GM23248 (cell line): ENCODE measurements at regions not wholly inside any gene's neighbourhood (a gene's known extent, or its start where the extent isn't known, plus 50 kb on each side); places are given as distances from the start of the nearest gene placed in this dataset.

ENCODE experiments used
- DNase-seq: peaks from one replicate; pipeline ENCODE4 v3.0.0-alpha.2; 2015
- H2AFZ ChIP-seq: fragments of 200-600 bp; sonication (generic); 2 replicates; pipeline ENCODE4 v1.6.1; 2016; ENCODE audit warnings: antibody characterized with exemption
- H3F3A ChIP-seq: fragments of 200-600 bp; sonication (generic); 2 replicates; pipeline ENCODE4 v1.6.1; 2016; ENCODE audit warnings: mild to moderate bottlenecking, antibody characterized with exemption, mixed run types; ENCODE audit not compliant: insufficient read depth
- H3K27ac ChIP-seq: fragments of 200-600 bp; sonication (generic); 2 replicates; pipeline ENCODE4 v1.5.1; 2016; ENCODE audit warnings: mild to moderate bottlenecking
- H3K27me3 ChIP-seq: fragments of 200-600 bp; sonication (generic); replicated peaks from 2 replicates; pipeline ENCODE4 v1.6.1; 2016; ENCODE audit warnings: mild to moderate bottlenecking; ENCODE audit not compliant: insufficient read depth
- H3K36me3 ChIP-seq: fragments of 200-600 bp; sonication (generic); 2 replicates; pipeline ENCODE4 v1.6.1; 2016; ENCODE audit warnings: low read depth, mild to moderate bottlenecking
- H3K4me1 ChIP-seq: fragments of 200-600 bp; sonication (generic); 2 replicates; pipeline ENCODE4 v1.6.1; 2016; ENCODE audit warnings: mild to moderate bottlenecking; ENCODE audit not compliant: insufficient read depth
- H3K4me2 ChIP-seq: fragments of 200-600 bp; sonication (generic); one replicate; pipeline ENCODE4 v1.6.1; 2016; ENCODE audit warnings: mild to moderate bottlenecking; ENCODE audit not compliant: unreplicated experiment
- H3K4me3 ChIP-seq: fragments of 200-600 bp; sonication (generic); 2 replicates; pipeline ENCODE4 v1.5.1; 2016; ENCODE audit warnings: mild to moderate bottlenecking
- H3K79me2 ChIP-seq: fragments of 200-600 bp; sonication (generic); 2 replicates; pipeline ENCODE4 v1.6.1; 2016; ENCODE audit warnings: mild to moderate bottlenecking; ENCODE audit not compliant: insufficient read depth
- H3K9ac ChIP-seq: fragments of 200-600 bp; sonication (generic); 2 replicates; pipeline ENCODE4 v1.6.1; 2016; ENCODE audit warnings: mild to moderate bottlenecking
- H3K9me2 ChIP-seq: fragments of 200-600 bp; sonication (generic); 2 replicates; pipeline ENCODE4 v1.6.1; 2016; ENCODE audit warnings: mixed run types, mild to moderate bottlenecking, moderate library complexity; ENCODE audit not compliant: insufficient read depth
- H3K9me3 ChIP-seq: fragments of 200-600 bp; sonication (generic); one replicate; pipeline ENCODE4 v1.6.1; 2017; ENCODE audit warnings: low read depth
- H4K20me1 ChIP-seq: fragments of 200-600 bp; sonication (generic); 2 replicates; pipeline ENCODE4 v1.6.0; 2016; ENCODE audit not compliant: insufficient read depth
- EZH2 ChIP-seq: fragments of 200-600 bp; sonication (generic); IDR thresholded peaks from 2 replicates; pipeline ENCODE4 v1.6.1; 2018; ENCODE audit warnings: antibody characterized with exemption, mild to moderate bottlenecking; ENCODE audit not compliant: insufficient read depth, poor library complexity, severe bottlenecking
- EZH2phosphoT487 ChIP-seq: fragments of 200-600 bp; sonication (generic); IDR thresholded peaks from 2 replicates; pipeline ENCODE4 v1.6.1; 2018; ENCODE audit warnings: antibody characterized with exemption, moderate library complexity, mild to moderate bottlenecking, low read depth; ENCODE audit not compliant: insufficient read depth
- WGBS, 2 experiments: methylation state at CpG; one replicate each; pipeline ENCODE4 v1.1.6; 2015 to 2017; ENCODE audit warnings: low lambda C conversion rate in 2 of 2, low coverage in 1 of 2; ENCODE audit errors: missing lambda C conversion rate in 2 of 2; 5-methylcytosine and 5-hydroxymethylcytosine counted together
- in situ Hi-C: fragments of 300-500 bp; cut with MboI; formaldehyde crosslinking; loops from 2 replicates; pipeline ENCODE4 v1.15.0; 2020

DNA sequence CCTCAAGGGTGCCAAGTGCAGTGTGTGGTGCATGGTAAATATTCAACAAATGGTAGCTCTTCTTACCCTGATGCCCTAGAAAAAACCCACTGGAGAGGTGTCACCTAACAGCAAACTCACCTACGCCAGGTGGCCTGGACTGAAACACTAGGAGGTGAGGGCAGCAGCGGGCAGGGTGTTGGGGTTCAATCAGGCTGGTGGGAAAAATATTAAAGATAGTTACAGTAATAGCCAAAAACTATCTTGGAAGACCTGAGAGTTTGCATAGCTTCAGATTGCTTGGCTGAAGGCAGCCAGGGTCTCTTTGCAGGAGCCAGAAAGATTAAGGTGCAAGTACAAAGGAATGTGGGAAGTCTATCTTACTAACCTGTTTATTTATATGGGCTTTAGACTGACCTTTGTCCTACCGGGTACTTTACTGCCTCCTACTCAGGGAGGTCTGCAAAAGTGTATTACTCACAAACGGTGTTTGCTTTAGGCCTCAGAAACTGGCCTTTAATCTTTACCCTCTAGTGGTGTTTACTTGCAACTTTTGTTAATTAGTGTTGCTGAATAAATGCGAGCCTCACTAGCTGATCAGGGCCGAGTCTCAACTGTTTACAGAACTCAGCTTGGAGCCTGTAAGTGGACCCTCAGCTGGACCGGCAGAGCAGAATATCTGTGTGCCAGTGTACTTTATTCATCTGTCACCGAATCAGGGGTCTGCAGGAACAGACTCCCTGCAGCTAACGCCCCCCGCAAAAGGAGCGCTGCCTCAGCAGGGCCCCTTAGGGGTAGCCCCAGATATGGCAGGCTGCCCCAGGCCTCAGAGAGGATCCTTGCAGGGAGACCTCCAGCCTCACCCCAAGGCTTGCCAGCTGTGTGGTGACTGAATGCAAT lies 63.9 kb downstream of the SYF2 start:
- 70 to 73% methylated on average over 11 of the region's 11 CpGs for WGBS, 2 experiments
- Histone ChIP-seq H3K9ac (no peak overlapping the region), H3K27ac (no peak overlapping the region), H3F3A (no peaks in the 10 kb centered on the region), H2AFZ (no peak overlapping the region), H3K27me3 (no peaks in the 10 kb centered on the region; the same call in 1 of the 2 replicates), H4K20me1 (no peaks in the 10 kb centered on the region), H3K79me2 (no peaks in the 10 kb centered on the region), H3K36me3 (no peaks in the 10 kb centered on the region), H3K4me2 (no peak overlapping the region), H3K9me2 (no peaks in the 10 kb centered on the region), H3K9me3 (no peaks in the 10 kb centered on the region), H3K4me3 (no peak overlapping the region), H3K4me1 (no peaks in the 10 kb centered on the region)
- TF ChIP-seq EZH2 (no peak), EZH2phosphoT487 (no peak)
- in situ Hi-C loops: no loop called here
- no peak for DNase-seq

DNA sequence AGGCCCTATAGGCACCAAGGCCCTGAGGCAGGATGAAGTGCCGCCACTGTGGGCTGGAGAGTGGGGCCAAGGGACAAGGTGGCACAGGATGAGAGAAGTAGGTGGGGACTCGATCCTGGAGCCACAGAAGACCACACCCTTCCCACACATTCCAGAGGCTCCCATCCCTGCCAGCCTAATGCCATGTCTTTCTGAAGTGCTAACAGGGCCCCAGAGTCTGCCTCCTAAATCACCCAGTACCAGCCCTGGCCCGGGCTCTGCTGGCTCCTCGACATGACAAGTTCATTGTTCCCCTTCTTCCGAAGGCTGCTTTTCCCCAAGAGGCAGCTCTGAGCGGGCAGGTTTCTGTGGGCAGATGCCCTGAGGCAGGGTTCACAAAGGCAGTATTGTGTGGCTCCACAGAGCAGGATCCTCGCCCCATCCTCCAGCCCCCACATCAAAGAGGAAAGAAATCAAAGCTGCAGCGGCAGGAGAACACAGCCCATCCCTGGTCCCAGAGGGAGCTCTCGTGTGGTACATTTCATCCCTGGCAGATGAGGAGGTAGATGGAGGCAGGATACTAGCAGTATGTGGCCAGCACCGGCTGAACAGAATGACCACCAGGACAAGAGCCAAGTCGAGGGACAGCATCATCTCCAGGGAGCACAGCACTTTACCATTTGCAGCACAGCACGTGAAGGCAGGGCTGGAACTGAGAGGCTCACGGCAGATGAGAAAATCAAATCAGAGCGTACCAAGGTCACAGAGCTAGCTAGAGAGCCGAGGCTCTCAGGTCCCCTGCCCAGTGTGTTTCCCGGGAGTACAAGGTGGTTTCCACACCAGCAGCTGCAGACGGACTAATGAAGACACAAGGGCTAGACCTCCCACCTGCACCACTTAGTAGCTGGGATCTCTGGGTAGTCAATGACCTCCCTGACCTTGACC lies 64.8 kb downstream of the SYF2 start:
- no peak overlapping the region for H2AFZ ChIP-seq
- WGBS, 2 experiments: 66 to 75% methylated on average over 17 of the region's 17 CpGs
- H3K36me3 ChIP-seq: no peaks in the 10 kb centered on the region
- H3K9me2 ChIP-seq: no peaks in the 10 kb centered on the region
- in situ Hi-C loops: no loop called here
- H3K27ac ChIP-seq: no peak overlapping the region
- peaks cover 5% of the 10 kb centered on the region; the same call in 1 of the 2 replicates for H3K27me3 ChIP-seq
- no peaks in the 10 kb centered on the region for H4K20me1 ChIP-seq
- no peaks in the 10 kb centered on the region for H3K4me1 ChIP-seq
- no peaks in the 10 kb centered on the region for H3K79me2 ChIP-seq
- no peak overlapping the region for H3K9ac ChIP-seq
- no peaks in the 10 kb centered on the region for H3F3A ChIP-seq
- no peak overlapping the region for H3K4me3 ChIP-seq
- TF ChIP-seq EZH2 (no peak), EZH2phosphoT487 (no peak)
- H3K9me3 ChIP-seq: no peaks in the 10 kb centered on the region
- H3K4me2 ChIP-seq: no peak overlapping the region
- no peak for DNase-seq

DNA sequence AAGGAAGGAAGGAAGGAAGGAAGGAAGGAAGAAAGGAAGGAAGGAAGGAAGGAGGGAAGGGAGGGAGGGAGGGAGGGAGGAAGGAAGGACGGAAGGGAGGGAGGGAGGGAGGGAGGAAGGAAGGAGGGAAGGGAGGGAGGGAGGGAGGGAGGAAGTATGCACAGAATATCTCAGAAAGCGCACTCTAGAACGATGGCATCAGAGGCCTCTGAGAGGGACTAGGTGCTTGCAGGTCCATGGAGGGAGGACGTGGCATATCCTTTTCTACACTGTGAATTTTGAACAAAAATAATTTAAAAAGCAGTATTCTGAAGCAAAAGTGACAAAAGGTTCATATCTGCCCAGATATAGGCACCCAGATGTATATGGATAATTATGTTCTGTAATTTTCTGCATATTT lies 65.5 kb downstream of the SYF2 start:
- in situ Hi-C loops: no loop called here
- Histone ChIP-seq H2AFZ (no peak overlapping the region), H3K9me2 (no peaks in the 10 kb centered on the region), H3K4me1 (no peaks in the 10 kb centered on the region), H3F3A (0 out of 2 replicates have a peak, but pooled peaks cover under 1% of the 10 kb centered on the region), H3K79me2 (no peaks in the 10 kb centered on the region), H3K4me2 (no peak overlapping the region), H3K9ac (no peak overlapping the region), H3K4me3 (no peak overlapping the region), H3K27me3 (peaks cover 5% of the 10 kb centered on the region; the same call in 1 of the 2 replicates), H3K27ac (no peak overlapping the region), H4K20me1 (no peaks in the 10 kb centered on the region), H3K9me3 (no peaks in the 10 kb centered on the region), H3K36me3 (no peaks in the 10 kb centered on the region)
- no peak for TF ChIP-seq EZH2
- TF ChIP-seq EZH2phosphoT487: no peak
- 81 to 92% methylated on average over 4 of the region's 4 CpGs for WGBS, 2 experiments
- no peak for DNase-seq

DNA sequence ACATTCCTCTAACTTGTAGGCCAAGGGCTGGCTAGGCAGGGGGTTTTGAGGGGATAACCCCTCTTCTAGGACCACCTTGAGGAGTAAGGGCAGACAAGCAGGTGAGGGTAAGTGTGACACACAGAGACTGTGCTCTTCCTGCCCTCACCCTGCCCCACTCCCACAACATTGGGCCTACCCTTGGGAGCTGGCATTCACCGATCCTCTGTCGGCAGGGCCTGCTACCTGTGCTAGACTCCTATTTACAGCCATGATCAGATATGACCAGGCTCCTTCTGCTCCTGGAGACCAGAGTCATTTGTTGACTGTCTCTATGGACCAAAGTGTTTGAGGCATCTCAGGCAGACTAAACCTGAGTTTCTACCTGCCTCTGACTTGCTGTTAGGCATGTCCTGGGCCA lies 68.3 kb downstream of the SYF2 start:
- in situ Hi-C loops: no loop called here
- peaks cover 28% of the 10 kb centered on the region for H3K27me3 ChIP-seq
- TF ChIP-seq EZH2 (no peak), EZH2phosphoT487 (no peak)

More for the DNA sequence above, 68.3 kb downstream of the SYF2 start:
- no peaks in the 10 kb centered on the region for H3K79me2 ChIP-seq
- H3F3A ChIP-seq: 0 out of 2 replicates have a peak, but pooled peaks cover 5% of the 10 kb centered on the region
- no peak overlapping the region for H3K9ac ChIP-seq
- H2AFZ ChIP-seq: no peak overlapping the region
- H3K4me1 ChIP-seq: no peaks in the 10 kb centered on the region
- no peaks in the 10 kb centered on the region for H3K36me3 ChIP-seq
- no peak overlapping the region for H3K4me2 ChIP-seq
- no peak overlapping the region for H3K4me3 ChIP-seq
- DNase-seq: no peak
- no peaks in the 10 kb centered on the region for H3K9me2 ChIP-seq
- no peak overlapping the region for H3K27ac ChIP-seq
- no peaks in the 10 kb centered on the region for H3K9me3 ChIP-seq
- WGBS, 2 experiments: 74 to 90% methylated on average over 2 of the region's 2 CpGs
- H4K20me1 ChIP-seq: no peaks in the 10 kb centered on the region
